Activated naive CD4-positive, alpha-beta T cell treated with anti-CD3 and anti-CD28 coated beads, Interleukin-2, amount 50 U/mL, for 72 hours (primary cell): ENCODE measurements at regions not wholly inside any gene's neighbourhood (a gene's known extent, or its start where the extent isn't known, plus 50 kb on each side); places are given as distances from the start of the nearest gene placed in this dataset.
A peak's percentile ranks its signal among the peaks of the same experiment; 100 is the strongest.
"Not testable (repeated sequence)": the region's sequence is repeated elsewhere in the genome, so short reads cannot be mapped to it uniquely, and the experiment has no call there.

Source experiments
- ATAC-seq, 2 donors: fragments of 150-1000 bp; cut with Tn5 transposase; 2 replicates each; pipeline ENCODE4 v1.10.0; 2021; ENCODE audit warnings: mild to moderate bottlenecking in 2 of 2, moderate library complexity in 2 of 2
- DNase-seq, 2 donors: peaks; one replicate each; pipeline ENCODE4 v3.0.0; 2021 to 2022; ENCODE audit warnings: low spot score in 2 of 2
- H3K27ac Mint-ChIP-seq, 2 donors: one replicate each; pipeline ENCODE4 v1.8.0; 2022; ENCODE audit warnings: mild to moderate bottlenecking in 2 of 2, mixed read lengths in 2 of 2
- H3K36me3 Mint-ChIP-seq, 2 donors: one replicate each; pipeline ENCODE4 v1.8.0; 2022; ENCODE audit warnings: mixed read lengths in 2 of 2
- H3K9me3 Mint-ChIP-seq, 2 donors: one replicate each; pipeline ENCODE4 v1.8.0; 2022; ENCODE audit warnings: mixed read lengths in 2 of 2

- peak; percentile 85 to 99 for ATAC-seq
- DNase-seq, result peak; percentile 62 to 74
- Mint-ChIP-seq H3K27ac (peak overlapping the region; percentile 93 to 99), H3K36me3 (peaks cover 0 to 5% of the 10 kb centered on the region in 2 donors), H3K9me3 (peaks cover 0 to 9% of the 10 kb centered on the region in 2 donors)
These were observed 148.0 kb upstream of the TBL1XR1 start for GRCh38 chr3:177345049-177345972.

DNA sequence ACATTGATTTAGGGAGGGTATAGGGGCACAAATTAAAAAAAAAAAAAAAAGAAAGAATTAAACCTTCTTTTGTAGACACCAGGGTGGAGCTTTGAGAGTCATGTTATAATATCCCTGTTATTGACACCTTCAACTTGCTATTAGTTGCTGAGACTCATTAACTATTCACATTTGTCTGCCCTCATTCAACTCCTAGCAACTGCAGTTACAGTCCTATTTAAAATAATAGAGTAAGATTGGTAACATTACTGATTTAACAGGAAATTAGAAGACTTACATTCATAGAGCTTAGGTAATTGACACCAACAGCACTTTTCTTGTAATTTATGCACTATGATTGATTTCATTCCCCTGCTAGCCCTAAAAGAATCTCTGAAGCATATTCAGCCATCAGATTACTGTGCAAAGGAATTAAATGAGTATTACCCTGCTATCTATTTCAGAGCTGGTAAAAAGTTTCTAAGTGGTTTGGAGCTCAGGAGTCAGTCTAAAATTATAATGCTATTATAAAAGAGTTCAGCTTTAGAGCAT lies 148.8 kb upstream of the TBL1XR1 start:
- ATAC-seq, result peak; percentile 54 to 83
- Mint-ChIP-seq H3K27ac (peak overlapping the region; percentile 93 to 99), H3K36me3 (peaks cover 0 to 5% of the 10 kb centered on the region in 2 donors), H3K9me3 (peaks cover 0 to 10% of the 10 kb centered on the region in 2 donors)
- DNase-seq, result no peak

DNA sequence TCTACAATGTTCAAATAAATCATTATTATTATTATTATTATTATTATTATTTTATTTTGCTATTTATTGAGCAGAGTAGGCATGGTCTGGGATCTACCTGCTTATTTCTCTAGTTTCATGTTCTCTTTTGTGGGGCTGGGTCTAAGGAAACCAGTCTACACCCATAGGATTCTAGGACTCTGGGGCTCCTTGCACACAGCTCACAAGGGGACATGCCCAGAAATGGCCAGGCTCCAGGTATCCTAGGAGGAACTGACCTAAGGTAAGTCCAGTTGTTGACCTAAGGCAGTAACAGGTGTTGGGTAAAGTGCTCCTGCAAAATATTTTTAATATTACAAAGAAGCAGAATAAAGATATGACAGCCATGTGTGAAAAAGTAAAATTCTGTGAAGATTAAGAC lies 149.6 kb upstream of the TBL1XR1 start:
- ATAC-seq (no peak), DNase-seq (no peak)
- H3K9me3 Mint-ChIP-seq, result peaks cover 0 to 10% of the 10 kb centered on the region in 2 donors
- no peak overlapping the region for H3K27ac Mint-ChIP-seq
- H3K36me3 Mint-ChIP-seq, result peaks cover 0 to 5% of the 10 kb centered on the region in 2 donors

DNA sequence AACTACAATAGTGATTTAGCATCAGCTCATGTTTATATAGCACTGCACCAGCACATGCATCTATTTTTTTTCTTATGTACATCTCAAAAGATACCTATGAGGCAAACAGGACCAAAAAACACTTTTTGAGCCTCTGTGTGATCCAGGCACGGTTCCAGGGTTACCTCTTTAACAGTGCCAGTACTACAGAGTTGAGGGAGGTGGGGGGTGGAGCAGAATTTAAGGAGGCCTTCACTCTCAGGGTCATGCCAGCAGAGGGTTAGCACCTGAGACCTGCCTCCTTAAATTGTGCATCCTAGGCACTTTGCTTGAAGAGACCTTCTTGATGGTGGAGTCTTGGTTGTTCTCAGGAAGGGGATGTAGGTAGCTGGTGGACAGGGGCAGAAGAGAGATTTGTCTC lies 150.3 kb upstream of the TBL1XR1 start:
- DNase-seq (no peak), ATAC-seq (no peak)
- Mint-ChIP-seq H3K9me3 (peaks cover 0 to 10% of the 10 kb centered on the region in 2 donors), H3K27ac (no peak overlapping the region), H3K36me3 (peaks cover 0 to 5% of the 10 kb centered on the region in 2 donors)

GRCh38 chr3:177348974-177349373 lies 151.7 kb upstream of the TBL1XR1 start:
- DNase-seq (no peak), ATAC-seq (no peak)
- peaks cover 4 to 14% of the 10 kb centered on the region in 2 donors for H3K9me3 Mint-ChIP-seq
- H3K27ac Mint-ChIP-seq, result no peak overlapping the region
- peaks cover 0 to 9% of the 10 kb centered on the region in 2 donors for H3K36me3 Mint-ChIP-seq

DNA sequence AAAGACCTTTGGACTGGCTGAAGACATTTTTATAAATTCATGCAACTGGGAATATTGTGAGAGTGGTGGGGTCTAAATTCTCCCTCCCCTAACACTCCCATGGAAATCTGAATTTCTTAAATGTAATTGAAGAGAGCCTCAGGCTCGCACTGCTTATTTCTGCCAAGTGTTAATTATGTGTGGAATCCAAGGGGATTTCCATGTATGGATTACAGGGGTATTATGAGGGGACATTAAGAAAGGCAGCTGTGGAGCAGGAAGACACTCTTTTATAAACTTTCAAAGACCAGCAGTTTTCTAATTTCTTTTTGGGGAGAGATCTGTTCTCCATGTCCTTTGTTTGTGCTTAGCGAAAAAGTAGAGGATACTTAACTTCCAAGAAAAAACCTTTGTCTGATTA lies 152.1 kb upstream of the TBL1XR1 start:
- peaks cover 0 to 9% of the 10 kb centered on the region in 2 donors for H3K36me3 Mint-ChIP-seq
- H3K27ac Mint-ChIP-seq, result no peak overlapping the region
- H3K9me3 Mint-ChIP-seq, result peaks cover 4 to 14% of the 10 kb centered on the region in 2 donors
- no peak for DNase-seq
- ATAC-seq, result no peak

DNA sequence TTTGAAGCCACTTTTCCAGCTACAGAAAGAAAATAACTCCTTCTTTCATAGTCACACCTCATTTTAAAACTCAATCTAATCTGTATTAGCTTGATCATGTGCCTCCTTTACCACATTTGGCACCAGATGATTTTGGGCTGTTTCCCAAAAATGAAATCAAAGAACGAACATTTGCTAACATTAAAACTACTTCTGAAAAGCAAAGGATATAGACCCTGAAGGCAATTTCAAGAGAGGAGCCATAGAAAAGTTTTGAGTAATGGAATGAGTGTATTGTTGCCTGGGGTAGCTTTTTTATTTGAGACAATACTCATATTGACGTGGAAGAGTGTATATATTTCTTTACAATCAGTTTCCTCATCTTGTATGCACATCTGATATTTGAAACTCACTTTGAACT lies 152.8 kb upstream of the TBL1XR1 start:
- H3K27ac Mint-ChIP-seq, result peak overlapping the region in 1 of 2 donors; percentile 87
- peaks cover 4 to 14% of the 10 kb centered on the region in 2 donors for H3K9me3 Mint-ChIP-seq
- no peak for DNase-seq

GRCh38 chr3:177351206-177351605 lies 153.9 kb upstream of the TBL1XR1 start:
- Mint-ChIP-seq H3K9me3 (peaks cover 4 to 19% of the 10 kb centered on the region in 2 donors), H3K27ac (peak overlapping the region in 1 of 2 donors; percentile 25), H3K36me3 (peaks cover 0 to 16% of the 10 kb centered on the region in 2 donors)
- ATAC-seq, result no peak
- DNase-seq, result no peak

More for the DNA sequence above, 152.8 kb upstream of the TBL1XR1 start:
- peaks cover 0 to 9% of the 10 kb centered on the region in 2 donors for H3K36me3 Mint-ChIP-seq
- ATAC-seq, result no peak

- no peak for DNase-seq
- peak; percentile 95 to 97 for ATAC-seq
- Mint-ChIP-seq H3K27ac (peak overlapping the region in 1 of 2 donors; percentile 65), H3K36me3 (peaks cover 0 to 19% of the 10 kb centered on the region in 2 donors), H3K9me3 (peaks cover 4 to 21% of the 10 kb centered on the region in 2 donors)
These were observed 154.5 kb upstream of the TBL1XR1 start for GRCh38 chr3:177351757-177352158.

DNA sequence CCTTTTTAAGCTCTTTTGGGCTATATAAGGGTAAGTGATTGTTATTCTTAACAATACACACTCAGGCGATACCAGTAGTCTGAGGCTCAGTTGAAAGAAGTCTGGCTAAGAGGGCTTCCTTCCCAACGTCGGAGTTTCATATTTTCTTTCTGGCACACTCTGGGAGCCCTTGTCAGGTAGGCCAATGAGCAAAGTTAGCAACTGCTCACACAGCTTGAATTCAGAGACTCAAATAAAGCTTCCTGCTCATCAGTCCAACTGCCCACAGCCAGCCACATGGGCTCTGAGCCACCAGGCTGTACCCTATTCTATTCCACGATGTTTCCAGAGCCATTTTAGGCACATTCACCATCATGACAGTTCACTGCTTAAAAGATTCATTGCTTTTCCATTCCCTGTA lies 155.1 kb upstream of the TBL1XR1 start:
- DNase-seq (no peak), ATAC-seq (no peak)
- Mint-ChIP-seq H3K9me3 (peaks cover 4 to 21% of the 10 kb centered on the region in 2 donors), H3K36me3 (peaks cover 0 to 19% of the 10 kb centered on the region in 2 donors), H3K27ac (no peak overlapping the region)

- Mint-ChIP-seq H3K27ac (no peak overlapping the region), H3K36me3 (peaks cover 0 to 19% of the 10 kb centered on the region in 2 donors), H3K9me3 (peaks cover 4 to 21% of the 10 kb centered on the region in 2 donors)
- ATAC-seq (no peak), DNase-seq (no peak)
These were observed 155.9 kb upstream of the TBL1XR1 start for GRCh38 chr3:177353140-177353539.

GRCh38 chr3:177353879-177354278 lies 156.6 kb upstream of the TBL1XR1 start:
- H3K27ac Mint-ChIP-seq, DNase-seq, ATAC-seq: not testable (repeated sequence)
- H3K36me3 Mint-ChIP-seq, result peaks cover 0 to 19% of the 10 kb centered on the region in 2 donors
- peaks cover 4 to 21% of the 10 kb centered on the region in 2 donors for H3K9me3 Mint-ChIP-seq

DNA sequence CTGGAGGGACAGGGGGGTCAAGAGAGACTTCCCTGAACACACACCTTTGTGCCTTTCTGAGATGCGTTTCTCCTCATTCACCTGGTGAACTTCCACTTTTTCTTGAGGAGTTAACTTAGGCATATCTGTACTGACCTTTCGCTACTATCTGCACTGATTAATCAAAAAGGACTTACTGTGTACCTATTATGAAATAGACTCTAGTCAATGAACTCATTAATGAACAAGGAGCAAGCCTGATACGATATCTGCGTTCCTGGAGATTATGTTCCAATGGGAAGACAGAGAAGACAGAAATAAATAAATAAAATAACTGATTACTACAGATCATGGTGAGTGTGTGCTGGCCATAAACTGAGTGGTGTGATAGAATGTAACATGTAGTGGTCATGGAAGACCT lies 157.2 kb upstream of the TBL1XR1 start:
- DNase-seq (no peak), ATAC-seq (no peak)
- no peak overlapping the region for H3K27ac Mint-ChIP-seq
- peaks cover 0 to 15% of the 10 kb centered on the region in 2 donors for H3K36me3 Mint-ChIP-seq
- H3K9me3 Mint-ChIP-seq, result peaks cover 4 to 17% of the 10 kb centered on the region in 2 donors

- ATAC-seq (no peak), DNase-seq (no peak)
- peaks cover 4 to 11% of the 10 kb centered on the region in 2 donors for H3K9me3 Mint-ChIP-seq
- H3K27ac Mint-ChIP-seq, result no peak overlapping the region
- peaks cover 0 to 15% of the 10 kb centered on the region in 2 donors for H3K36me3 Mint-ChIP-seq
These were observed 158.8 kb upstream of the TBL1XR1 start for GRCh38 chr3:177356113-177356512.

DNA sequence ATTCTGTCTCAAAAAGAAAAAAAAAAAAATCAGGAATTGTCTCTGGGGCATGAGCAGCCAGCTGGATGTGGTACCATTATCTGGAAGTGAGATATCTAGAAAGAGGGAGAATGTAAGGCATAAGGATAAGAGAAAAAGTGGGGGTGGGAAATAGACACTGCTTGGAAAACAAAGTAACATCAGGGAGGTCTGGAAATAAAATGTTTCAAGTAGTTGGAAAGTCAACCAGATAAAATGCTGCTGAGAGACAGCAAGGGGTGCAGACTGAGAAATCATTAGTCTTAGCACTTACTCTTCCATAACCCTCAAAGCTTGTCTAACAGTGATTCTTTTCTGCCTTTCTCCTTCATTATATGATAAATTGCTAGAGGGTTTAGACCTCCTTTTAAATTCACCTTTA lies 159.7 kb upstream of the TBL1XR1 start:
- H3K36me3 Mint-ChIP-seq, result peaks cover 0 to 15% of the 10 kb centered on the region in 2 donors
- ATAC-seq (no peak), DNase-seq (no peak)
- peak overlapping the region in 1 of 2 donors; percentile 95 for H3K27ac Mint-ChIP-seq
- peaks cover 4 to 11% of the 10 kb centered on the region in 2 donors for H3K9me3 Mint-ChIP-seq

- peaks cover 4 to 11% of the 10 kb centered on the region in 2 donors for H3K9me3 Mint-ChIP-seq
- no peak for DNase-seq
- peak; percentile 34 to 57 for ATAC-seq
- peaks cover 0 to 15% of the 10 kb centered on the region in 2 donors for H3K36me3 Mint-ChIP-seq
- H3K27ac Mint-ChIP-seq, result peak overlapping the region; percentile 10 to 95
These were observed 160.2 kb upstream of the TBL1XR1 start for GRCh38 chr3:177357352-177358090.
